ENCODE measurements at regions not wholly inside any gene's neighbourhood (a gene's known extent, or its start where the extent isn't known, plus 50 kb on each side); places are given as distances from the start of the nearest gene placed in this dataset.
A peak's percentile ranks its signal among the peaks of the same experiment; 100 is the strongest.
"Not testable (repeated sequence)": the region's sequence is repeated elsewhere in the genome, so short reads cannot be mapped to it uniquely, and the experiment has no call there.

GRCh38 chr9:20256284-20256948 is 365.9 kb downstream of the MLLT3 start:
- H3K9me3 Mint-ChIP-seq = no peaks in the 10 kb centered on the region
- H3K4me1 Mint-ChIP-seq (ENCODE audit: low read depth in 2 of 2) = peaks cover 4 to 21% of the 10 kb centered on the region in 2 donors
- DNase-seq (ENCODE audit: low spot score) (no peak), ATAC-seq (peak in 1 of 2 donors; percentile 41)
- no peaks in the 10 kb centered on the region for H3K27me3 Mint-ChIP-seq
- no peak overlapping the region for H3K4me3 Mint-ChIP-seq
- no peaks in the 10 kb centered on the region for H3K36me3 Mint-ChIP-seq
- no peak overlapping the region for H3K27ac Mint-ChIP-seq

GRCh38 chr9:20255052-20255451 is 367.2 kb downstream of the MLLT3 start:
- no peaks in the 10 kb centered on the region for H3K9me3 Mint-ChIP-seq
- DNase-seq (ENCODE audit: low spot score) (no peak), ATAC-seq (no peak)
- peaks cover 4 to 21% of the 10 kb centered on the region in 2 donors for H3K4me1 Mint-ChIP-seq (ENCODE audit: low read depth in 2 of 2)
- no peak overlapping the region for H3K4me3 Mint-ChIP-seq
- no peak overlapping the region for H3K27ac Mint-ChIP-seq
- no peaks in the 10 kb centered on the region for H3K27me3 Mint-ChIP-seq
- H3K36me3 Mint-ChIP-seq = no peaks in the 10 kb centered on the region

GRCh38 chr9:20253635-20254034 is 368.7 kb downstream of the MLLT3 start:
- Mint-ChIP-seq H3K4me1 (ENCODE audit: low read depth in 2 of 2) (peaks cover 4 to 21% of the 10 kb centered on the region in 2 donors), H3K27ac (no peak overlapping the region), H3K9me3 (no peaks in the 10 kb centered on the region), H3K36me3 (no peaks in the 10 kb centered on the region), H3K4me3 (no peak overlapping the region), H3K27me3 (no peaks in the 10 kb centered on the region)
- DNase-seq (ENCODE audit: low spot score) = no peak
- no peak for ATAC-seq

- Mint-ChIP-seq H3K36me3 (no peaks in the 10 kb centered on the region), H3K9me3 (no peaks in the 10 kb centered on the region), H3K4me3 (no peak overlapping the region), H3K27ac (no peak overlapping the region), H3K27me3 (no peaks in the 10 kb centered on the region), H3K4me1 (ENCODE audit: low read depth in 2 of 2) (peaks cover 4 to 21% of the 10 kb centered on the region in 2 donors)
- DNase-seq (ENCODE audit: low spot score) (no peak), ATAC-seq (no peak)
These were observed 369.5 kb downstream of the MLLT3 start for GRCh38 chr9:20252778-20253177.

- H3K4me3 Mint-ChIP-seq = no peak overlapping the region
- H3K27me3 Mint-ChIP-seq = no peaks in the 10 kb centered on the region
- no peak for ATAC-seq
- H3K36me3 Mint-ChIP-seq = no peaks in the 10 kb centered on the region
- H3K9me3 Mint-ChIP-seq = no peaks in the 10 kb centered on the region
- no peak overlapping the region for H3K27ac Mint-ChIP-seq
- DNase-seq (ENCODE audit: low spot score) = no peak
- H3K4me1 Mint-ChIP-seq (ENCODE audit: low read depth in 2 of 2) = peaks cover 9 to 12% of the 10 kb centered on the region in 2 donors
These were observed 371.5 kb downstream of the MLLT3 start for GRCh38 chr9:20250791-20251190.

- no peak overlapping the region for H3K27ac Mint-ChIP-seq
- peaks cover 0 to 6% of the 10 kb centered on the region in 2 donors for H3K27me3 Mint-ChIP-seq
- H3K9me3 Mint-ChIP-seq = no peaks in the 10 kb centered on the region
- no peaks in the 10 kb centered on the region for H3K36me3 Mint-ChIP-seq
- peaks cover 40 to 48% of the 10 kb centered on the region in 2 donors for H3K4me1 Mint-ChIP-seq (ENCODE audit: low read depth in 2 of 2)
- DNase-seq (ENCODE audit: low spot score) (no peak), ATAC-seq (no peak)
- no peak overlapping the region for H3K4me3 Mint-ChIP-seq
These were observed 378.0 kb downstream of the MLLT3 start for GRCh38 chr9:20244271-20244670.

GRCh38 chr9:20243841-20244240 is 378.5 kb downstream of the MLLT3 start:
- Mint-ChIP-seq H3K27me3 (peaks cover 0 to 6% of the 10 kb centered on the region in 2 donors), H3K27ac (no peak overlapping the region), H3K4me1 (ENCODE audit: low read depth in 2 of 2) (peaks cover 40 to 48% of the 10 kb centered on the region in 2 donors), H3K4me3 (no peak overlapping the region), H3K9me3 (no peaks in the 10 kb centered on the region), H3K36me3 (no peaks in the 10 kb centered on the region)
- ATAC-seq (no peak), DNase-seq (ENCODE audit: low spot score) (no peak)

GRCh38 chr9:20242510-20243189 is 379.6 kb downstream of the MLLT3 start:
- peaks cover 0 to 6% of the 10 kb centered on the region in 2 donors for H3K27me3 Mint-ChIP-seq
- DNase-seq (ENCODE audit: low spot score) = peak; percentile 69
- H3K27ac Mint-ChIP-seq = peak overlapping the region; percentile 28 to 68
- no peaks in the 10 kb centered on the region for H3K9me3 Mint-ChIP-seq
- no peaks in the 10 kb centered on the region for H3K36me3 Mint-ChIP-seq
- peaks cover 40 to 48% of the 10 kb centered on the region in 2 donors for H3K4me1 Mint-ChIP-seq (ENCODE audit: low read depth in 2 of 2)
- peak; percentile 79 to 85 for ATAC-seq
- peak overlapping the region; percentile 78 for H3K4me3 Mint-ChIP-seq

GRCh38 chr9:20240498-20240897 is 381.8 kb downstream of the MLLT3 start:
- Mint-ChIP-seq H3K36me3 (no peaks in the 10 kb centered on the region), H3K9me3 (no peaks in the 10 kb centered on the region), H3K27ac (peak overlapping the region; percentile 19 to 68), H3K27me3 (peaks cover 6 to 13% of the 10 kb centered on the region in 2 donors), H3K4me3 (peak overlapping the region; percentile 23), H3K4me1 (ENCODE audit: low read depth in 2 of 2) (peaks cover 38 to 40% of the 10 kb centered on the region in 2 donors)
- ATAC-seq = peak; percentile 33 to 67
- no peak for DNase-seq (ENCODE audit: low spot score)

- Mint-ChIP-seq H3K27ac (no peak overlapping the region), H3K36me3 (peaks cover 6% of the 10 kb centered on the region), H3K9me3 (peaks cover 2% of the 10 kb centered on the region), H3K4me3 (no peak overlapping the region), H3K27me3 (peaks cover 8 to 13% of the 10 kb centered on the region in 2 donors), H3K4me1 (ENCODE audit: low read depth in 2 of 2) (peaks cover 34 to 40% of the 10 kb centered on the region in 2 donors)
- DNase-seq (ENCODE audit: low spot score) (no peak), ATAC-seq (no peak)
These were observed 383.4 kb downstream of the MLLT3 start for GRCh38 chr9:20238921-20239320.

GRCh38 chr9:20237686-20238085 is 384.6 kb downstream of the MLLT3 start:
- DNase-seq (ENCODE audit: low spot score) (no peak), ATAC-seq (no peak)
- Mint-ChIP-seq H3K9me3 (peaks cover 2% of the 10 kb centered on the region), H3K36me3 (peaks cover 6% of the 10 kb centered on the region), H3K27me3 (peaks cover 8 to 13% of the 10 kb centered on the region in 2 donors), H3K4me3 (no peak overlapping the region), H3K4me1 (ENCODE audit: low read depth in 2 of 2) (peaks cover 28 to 33% of the 10 kb centered on the region in 2 donors), H3K27ac (no peak overlapping the region)

GRCh38 chr9:20236676-20237075 is 385.6 kb downstream of the MLLT3 start:
- Mint-ChIP-seq H3K9me3 (peaks cover 2% of the 10 kb centered on the region), H3K4me3 (no peak overlapping the region), H3K27me3 (peaks cover 8 to 13% of the 10 kb centered on the region in 2 donors), H3K4me1 (ENCODE audit: low read depth in 2 of 2) (peaks cover 18 to 23% of the 10 kb centered on the region in 2 donors), H3K36me3 (peaks cover 6% of the 10 kb centered on the region), H3K27ac (no peak overlapping the region)
- ATAC-seq (no peak), DNase-seq (ENCODE audit: low spot score) (no peak)

GRCh38 chr9:20235206-20235605 is 387.1 kb downstream of the MLLT3 start:
- not testable (repeated sequence) for H3K9me3 Mint-ChIP-seq; H3K27ac Mint-ChIP-seq; H3K4me1 Mint-ChIP-seq (ENCODE audit: low read depth in 2 of 2); DNase-seq (ENCODE audit: low spot score); ATAC-seq; H3K4me3 Mint-ChIP-seq
- peaks cover 5 to 13% of the 10 kb centered on the region in 2 donors for H3K27me3 Mint-ChIP-seq
- peaks cover 17% of the 10 kb centered on the region for H3K36me3 Mint-ChIP-seq

GRCh38 chr9:20228096-20228495 is 394.2 kb downstream of the MLLT3 start:
- H3K27me3 Mint-ChIP-seq = no peaks in the 10 kb centered on the region
- ATAC-seq = no peak
- H3K4me3 Mint-ChIP-seq = no peak overlapping the region
- no peak overlapping the region for H3K27ac Mint-ChIP-seq
- DNase-seq (ENCODE audit: low spot score) = no peak
- H3K36me3 Mint-ChIP-seq = peaks cover 11% of the 10 kb centered on the region
- H3K4me1 Mint-ChIP-seq (ENCODE audit: low read depth in 2 of 2) = peaks cover 9 to 17% of the 10 kb centered on the region in 2 donors
- no peaks in the 10 kb centered on the region for H3K9me3 Mint-ChIP-seq
